Trophoblast cell (in vitro differentiated cells and primary cell): ENCODE measurements at regions not wholly inside any gene's neighbourhood (a gene's known extent, or its start where the extent isn't known, plus 50 kb on each side); places are given as distances from the start of the nearest gene placed in this dataset.

Experiments
- DNase-seq, 2 donors: peaks; one replicate each; pipeline ENCODE4 v3.0.0-alpha.2; 2016
- H2AFZ ChIP-seq: 2 replicates; pipeline ENCODE4 v1.6.1; 2013; ENCODE audit warnings: low read length, moderate library complexity, mild to moderate bottlenecking; ENCODE audit not compliant: insufficient read depth, poor library complexity
- H2AK5ac ChIP-seq: 2 replicates; pipeline ENCODE4 v1.6.1; 2013; ENCODE audit warnings: mild to moderate bottlenecking, low read length
- H2BK120ac ChIP-seq: 2 replicates; pipeline ENCODE4 v1.6.1; 2013; ENCODE audit warnings: low read length, mild to moderate bottlenecking, moderate library complexity; ENCODE audit not compliant: insufficient read depth, poor library complexity
- H2BK12ac ChIP-seq: 2 replicates; pipeline ENCODE4 v1.6.1; 2013; ENCODE audit warnings: mild to moderate bottlenecking, low read length, moderate library complexity
- H2BK5ac ChIP-seq: 2 replicates; pipeline ENCODE4 v1.6.1; 2013; ENCODE audit warnings: low read length, low read depth, moderate library complexity, mild to moderate bottlenecking; ENCODE audit not compliant: poor library complexity
- H3K14ac ChIP-seq: 2 replicates; pipeline ENCODE4 v1.6.1; 2013; ENCODE audit warnings: mild to moderate bottlenecking, low read length
- H3K18ac ChIP-seq: 2 replicates; pipeline ENCODE4 v1.6.1; 2013; ENCODE audit warnings: mild to moderate bottlenecking, low read length
- H3K23ac ChIP-seq: 2 replicates; pipeline ENCODE4 v1.6.1; 2013; ENCODE audit warnings: low read length
- H3K27ac ChIP-seq: 2 replicates; pipeline ENCODE4 v1.5.1; 2013; ENCODE audit warnings: low read depth, mild to moderate bottlenecking, inconsistent platforms, low read length, moderate library complexity
- H3K27me3 ChIP-seq: 2 replicates; pipeline ENCODE4 v1.6.1; 2013; ENCODE audit warnings: inconsistent platforms, mild to moderate bottlenecking, low read length, moderate library complexity; ENCODE audit not compliant: insufficient read depth
- H3K36me3 ChIP-seq, 2 experiments: 1 replicate in 1 of 2; 2 replicates in 1 of 2; pipeline ENCODE4 v1.6.1; 2013; ENCODE audit warnings: low read length in 2 of 2, mild to moderate bottlenecking in 2 of 2, moderate library complexity in 1 of 2; ENCODE audit not compliant: insufficient read depth in 2 of 2, control insufficient read depth in 1 of 2
- H3K4ac ChIP-seq: 2 replicates; pipeline ENCODE4 v1.6.1; 2013; ENCODE audit warnings: low read depth, mild to moderate bottlenecking, low read length, moderate library complexity
- H3K4me1 ChIP-seq, 2 experiments: 1 replicate in 1 of 2; 2 replicates in 1 of 2; pipeline ENCODE4 v1.6.1; 2013; ENCODE audit warnings: low read length in 2 of 2, mild to moderate bottlenecking in 2 of 2, moderate library complexity in 1 of 2; ENCODE audit not compliant: insufficient read depth in 2 of 2, control insufficient read depth in 1 of 2
- H3K4me2 ChIP-seq: 2 replicates; pipeline ENCODE4 v1.6.1; 2013; ENCODE audit warnings: inconsistent platforms, mild to moderate bottlenecking, low read length, moderate library complexity
- H3K4me3 ChIP-seq: 2 replicates; pipeline ENCODE4 v1.5.1; 2013; ENCODE audit warnings: mild to moderate bottlenecking, low read depth, low read length, inconsistent platforms
- H3K79me1 ChIP-seq: one replicate; pipeline ENCODE4 v1.6.1; 2013; ENCODE audit warnings: low read length
- H3K79me2 ChIP-seq: 2 replicates; pipeline ENCODE4 v1.6.1; 2013; ENCODE audit warnings: low read length, mild to moderate bottlenecking; ENCODE audit not compliant: control insufficient read depth, insufficient read depth, poor library complexity
- H3K9ac ChIP-seq: 2 replicates; pipeline ENCODE4 v1.6.1; 2013; ENCODE audit warnings: mild to moderate bottlenecking, low read length
- H3K9me3 ChIP-seq: 2 replicates; pipeline ENCODE4 v1.6.1; 2013; ENCODE audit warnings: low read depth, mild to moderate bottlenecking, control low read depth, inconsistent platforms, low read length; ENCODE audit not compliant: insufficient read depth
- H4K12ac ChIP-seq: 2 replicates; pipeline ENCODE4 v1.6.1; 2013; ENCODE audit warnings: low read depth, mild to moderate bottlenecking, low read length, moderate library complexity
- H4K8ac ChIP-seq: 2 replicates; pipeline ENCODE4 v1.6.1; 2013; ENCODE audit warnings: low read depth, mild to moderate bottlenecking, low read length, moderate library complexity
- H4K91ac ChIP-seq: one replicate; pipeline ENCODE4 v1.6.1; 2013; ENCODE audit warnings: low read depth, mild to moderate bottlenecking, low read length, moderate library complexity
- WGBS: extraction: QIAGEN DNeasy Blood & Tissue Kit; methylation state at CpG from one replicate; pipeline ENCODE4 v1.1.7; 2013; ENCODE audit warnings: missing lambda C conversion rate; ENCODE audit not compliant: insufficient read length, insufficient coverage; ENCODE audit errors: extremely low coverage; 5-methylcytosine and 5-hydroxymethylcytosine counted together

DNA sequence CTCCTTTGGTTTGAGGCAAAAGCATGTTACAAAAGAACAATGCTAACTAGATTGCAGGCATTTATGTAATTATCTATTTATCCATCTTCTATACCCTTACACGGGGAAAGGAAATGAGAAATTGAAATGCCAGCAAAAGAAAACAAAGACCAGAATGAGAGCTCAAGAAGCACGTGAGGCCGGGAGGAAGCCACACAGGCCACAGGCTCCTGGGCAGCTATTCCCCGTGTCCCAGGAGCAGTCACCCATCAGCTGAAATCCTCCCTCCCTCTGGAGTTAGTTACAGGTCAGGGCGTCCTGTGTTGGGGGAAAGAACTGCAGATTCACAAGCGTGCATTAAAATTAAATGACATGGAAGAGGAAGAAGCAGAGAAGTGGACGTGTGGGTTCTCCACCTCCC is 64.7 kb upstream of the RPS6KA2 start:
- H2BK120ac ChIP-seq = peak overlapping the region; percentile 56
- no peak overlapping the region for H3K9ac ChIP-seq
- DNase-seq = peak; percentile 13 to 78
- no peak overlapping the region for H2BK5ac ChIP-seq
- H3K4me1 ChIP-seq = peaks cover 20 to 22% of the 10 kb centered on the region in 2 experiments
- H3K79me2 ChIP-seq = no peaks in the 10 kb centered on the region
- no CpG with 5 or more reads among the region's 7 CpGs for WGBS
- H4K91ac ChIP-seq = no peak overlapping the region
- H3K4me3 ChIP-seq = no peak overlapping the region
- H3K4ac ChIP-seq = no peak overlapping the region
- no peaks in the 10 kb centered on the region for H3K36me3 ChIP-seq
- no peak overlapping the region for H3K14ac ChIP-seq
- H3K23ac ChIP-seq = no peak overlapping the region
- H3K4me2 ChIP-seq = no peak overlapping the region
- H2BK12ac ChIP-seq = no peak overlapping the region
- no peaks in the 10 kb centered on the region for H3K9me3 ChIP-seq
- H3K27ac ChIP-seq = peak overlapping the region; percentile 65
- no peak overlapping the region for H3K18ac ChIP-seq
- no peak overlapping the region for H2AK5ac ChIP-seq
- no peaks in the 10 kb centered on the region for H3K27me3 ChIP-seq
- H2AFZ ChIP-seq = no peak overlapping the region
- peaks cover 4% of the 10 kb centered on the region for H3K79me1 ChIP-seq
- H4K12ac ChIP-seq = no peak overlapping the region
- H4K8ac ChIP-seq = no peak overlapping the region

GRCh38 chr6:166691199-166691598 is 64.1 kb upstream of the RPS6KA2 start:
- Histone ChIP-seq H2AFZ (no peak overlapping the region), H3K4me2 (no peak overlapping the region), H4K91ac (no peak overlapping the region), H3K9me3 (no peaks in the 10 kb centered on the region), H3K9ac (no peak overlapping the region), H3K79me1 (peaks cover 4% of the 10 kb centered on the region), H3K4ac (no peak overlapping the region), H4K12ac (no peak overlapping the region), H2AK5ac (no peak overlapping the region), H3K79me2 (no peaks in the 10 kb centered on the region), H2BK5ac (no peak overlapping the region), H3K4me3 (no peak overlapping the region), H3K18ac (no peak overlapping the region), H3K36me3 (no peaks in the 10 kb centered on the region), H3K14ac (no peak overlapping the region), H2BK12ac (no peak overlapping the region), H3K27me3 (no peaks in the 10 kb centered on the region), H3K4me1 (peaks cover 20 to 22% of the 10 kb centered on the region in 2 experiments), H2BK120ac (no peak overlapping the region), H4K8ac (no peak overlapping the region), H3K27ac (peak overlapping the region; percentile 65), H3K23ac (no peak overlapping the region)
- DNase-seq = peak; percentile 89 to 95
- no CpG with 5 or more reads among the region's 10 CpGs for WGBS

DNA sequence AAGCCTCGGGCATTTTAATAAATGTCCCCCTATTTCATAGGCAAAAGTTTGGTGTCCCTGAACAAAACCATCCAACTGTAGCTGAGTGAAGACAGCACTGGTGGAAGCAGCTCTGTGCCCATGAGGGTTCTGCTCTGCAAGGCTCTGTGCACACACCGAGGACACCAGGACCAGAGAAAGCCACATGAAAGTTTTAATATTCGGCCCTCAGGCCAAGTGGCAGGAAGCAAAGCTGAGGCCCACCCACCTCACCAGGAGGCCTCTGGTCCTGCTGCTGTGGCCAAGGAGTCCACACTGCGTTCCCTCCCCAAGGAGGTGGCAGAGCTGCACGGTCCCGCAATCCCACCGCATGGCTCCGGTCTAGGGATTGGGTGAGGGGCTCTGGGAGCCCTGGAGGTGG is 62.6 kb upstream of the RPS6KA2 start:
- Histone ChIP-seq H3K18ac (peak overlapping the region; percentile 57), H2BK120ac (no peak overlapping the region), H3K4me3 (no peak overlapping the region), H3K79me2 (no peaks in the 10 kb centered on the region), H2BK5ac (no peak overlapping the region), H3K4ac (no peak overlapping the region), H3K27ac (no peak overlapping the region), H3K9me3 (peaks cover 3% of the 10 kb centered on the region), H4K12ac (no peak overlapping the region), H3K4me2 (no peak overlapping the region), H3K79me1 (peaks cover 4% of the 10 kb centered on the region), H2AFZ (no peak overlapping the region), H4K8ac (no peak overlapping the region), H3K14ac (peak overlapping the region; percentile 44), H3K36me3 (no peaks in the 10 kb centered on the region), H3K27me3 (no peaks in the 10 kb centered on the region), H2BK12ac (peak overlapping the region; percentile 16), H3K4me1 (peaks cover 20 to 22% of the 10 kb centered on the region in 2 experiments), H4K91ac (peak overlapping the region; percentile 59), H3K9ac (no peak overlapping the region), H2AK5ac (peak overlapping the region; percentile 92), H3K23ac (no peak overlapping the region)
- no peak for DNase-seq
- WGBS = no CpG with 5 or more reads among the region's 8 CpGs

GRCh38 chr6:166688901-166689300 is 61.9 kb upstream of the RPS6KA2 start:
- no CpG with 5 or more reads among the region's 9 CpGs for whole genome bisulfite sequencing
- Histone ChIP-seq H2AK5ac (no peak overlapping the region), H3K27ac (no peak overlapping the region), H4K91ac (no peak overlapping the region), H3K4ac (no peak overlapping the region), H3K4me3 (no peak overlapping the region), H3K79me1 (peaks cover 4% of the 10 kb centered on the region), H3K23ac (no peak overlapping the region), H3K27me3 (no peaks in the 10 kb centered on the region), H3K18ac (no peak overlapping the region), H4K8ac (no peak overlapping the region), H2BK120ac (no peak overlapping the region), H3K4me1 (peaks cover 19 to 20% of the 10 kb centered on the region in 2 experiments), H3K4me2 (no peak overlapping the region), H3K9ac (no peak overlapping the region), H3K79me2 (no peaks in the 10 kb centered on the region), H2BK12ac (no peak overlapping the region), H4K12ac (no peak overlapping the region), H2BK5ac (no peak overlapping the region), H3K36me3 (no peaks in the 10 kb centered on the region), H2AFZ (no peak overlapping the region), H3K14ac (no peak overlapping the region), H3K9me3 (peaks cover 3% of the 10 kb centered on the region)
- DNase-seq = no peak
